Vagina (tissue), 2 donors: ENCODE measurements at regions not wholly inside any gene's neighbourhood (a gene's known extent, or its start where the extent isn't known, plus 50 kb on each side); places are given as distances from the start of the nearest gene placed in this dataset.

Source experiments
- POLR2AphosphoS5 ChIP-seq, 2 donors: sonication (generic); formaldehyde crosslinking; IDR thresholded peaks; one replicate each; pipeline ENCODE4 v1.9.0; 2017; ENCODE audit warnings: antibody characterized with exemption in 2 of 2, mild to moderate bottlenecking in 2 of 2, low read depth in 1 of 2; ENCODE audit not compliant: insufficient read depth in 1 of 2
- TF ChIP-seq, protein P1 (sequence below), 3 experiments: fragments of 450-650 bp in 2 of 3; fragments of 200-600 bp in 1 of 3; sonication (generic) in 1 of 3; IDR thresholded peaks; one replicate each; pipeline ENCODE4 v1.5.1; 2017 to 2019; ENCODE audit warnings: antibody characterized with exemption in 3 of 3, mild to moderate bottlenecking in 2 of 3, moderate library complexity in 2 of 3

DNA sequence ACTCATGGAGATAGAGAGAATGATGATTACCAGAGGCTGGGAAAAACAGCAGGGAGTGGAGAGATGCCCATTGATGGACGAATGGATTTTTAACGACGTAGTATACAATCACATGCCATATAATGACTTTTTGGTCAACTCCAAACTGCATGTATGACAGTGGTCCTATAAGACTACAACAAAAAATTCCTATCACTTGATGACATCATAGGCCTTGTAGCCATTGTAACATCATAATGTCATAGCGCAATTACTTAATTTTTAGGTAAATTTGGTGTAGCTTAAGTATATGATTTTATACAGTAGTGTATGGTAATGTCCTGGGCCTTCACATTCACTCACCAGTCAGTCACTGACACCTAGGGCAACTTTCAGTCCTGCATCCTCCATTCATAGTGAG, 264.3 kb downstream of the RAP2B start:
- TF ChIP-seq, protein P1, sequence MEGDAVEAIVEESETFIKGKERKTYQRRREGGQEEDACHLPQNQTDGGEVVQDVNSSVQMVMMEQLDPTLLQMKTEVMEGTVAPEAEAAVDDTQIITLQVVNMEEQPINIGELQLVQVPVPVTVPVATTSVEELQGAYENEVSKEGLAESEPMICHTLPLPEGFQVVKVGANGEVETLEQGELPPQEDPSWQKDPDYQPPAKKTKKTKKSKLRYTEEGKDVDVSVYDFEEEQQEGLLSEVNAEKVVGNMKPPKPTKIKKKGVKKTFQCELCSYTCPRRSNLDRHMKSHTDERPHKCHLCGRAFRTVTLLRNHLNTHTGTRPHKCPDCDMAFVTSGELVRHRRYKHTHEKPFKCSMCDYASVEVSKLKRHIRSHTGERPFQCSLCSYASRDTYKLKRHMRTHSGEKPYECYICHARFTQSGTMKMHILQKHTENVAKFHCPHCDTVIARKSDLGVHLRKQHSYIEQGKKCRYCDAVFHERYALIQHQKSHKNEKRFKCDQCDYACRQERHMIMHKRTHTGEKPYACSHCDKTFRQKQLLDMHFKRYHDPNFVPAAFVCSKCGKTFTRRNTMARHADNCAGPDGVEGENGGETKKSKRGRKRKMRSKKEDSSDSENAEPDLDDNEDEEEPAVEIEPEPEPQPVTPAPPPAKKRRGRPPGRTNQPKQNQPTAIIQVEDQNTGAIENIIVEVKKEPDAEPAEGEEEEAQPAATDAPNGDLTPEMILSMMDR (IDR thresholded peaks at IDR 0.05), result no peak
- no peak for TF ChIP-seq POLR2AphosphoS5 (IDR thresholded peaks at IDR 0.05; ENCODE audit: insufficient read depth in 1 of 2, low read depth in 1 of 2)
